HEK293T (cell line): ENCODE measurements at regions not wholly inside any gene's neighbourhood (a gene's known extent, or its start where the extent isn't known, plus 50 kb on each side); places are given as distances from the start of the nearest gene placed in this dataset.

ENCODE experiments used
- BHLHE40 ChIP-seq: fragments of 450-650 bp; IDR thresholded peaks from 2 replicates; pipeline ENCODE4 v1.6.1; 2016; ENCODE audit warnings: mild to moderate bottlenecking, moderate library complexity, borderline replicate concordance
- CTBP1 ChIP-seq: fragments of 450-650 bp; IDR thresholded peaks from 2 replicates; pipeline ENCODE4 v1.6.1; 2016; ENCODE audit warnings: borderline replicate concordance
- FOXK2 ChIP-seq: fragments of 450-650 bp; IDR thresholded peaks from 2 replicates; pipeline ENCODE4 v1.6.1; 2016; ENCODE audit warnings: mild to moderate bottlenecking
- FOXM1 ChIP-seq: fragments of 450-650 bp; IDR thresholded peaks from 2 replicates; pipeline ENCODE4 v1.6.1; 2017; ENCODE audit warnings: mild to moderate bottlenecking, borderline replicate concordance
- LEF1 ChIP-seq: fragments of 450-650 bp; IDR thresholded peaks from 2 replicates; pipeline ENCODE4 v1.6.1; 2017; ENCODE audit warnings: mild to moderate bottlenecking, borderline replicate concordance
- NFRKB ChIP-seq: fragments of 450-650 bp; IDR thresholded peaks from 2 replicates; pipeline ENCODE4 v1.6.1; 2016; ENCODE audit warnings: mild to moderate bottlenecking, moderate library complexity
- SP1 ChIP-seq: fragments of 450-650 bp; IDR thresholded peaks from 2 replicates; pipeline ENCODE4 v1.6.1; 2017
- SUZ12 ChIP-seq: fragments of 450-650 bp; IDR thresholded peaks from 2 replicates; pipeline ENCODE4 v1.6.1; 2016; ENCODE audit warnings: mild to moderate bottlenecking
- ZNF384 ChIP-seq: fragments of 450-650 bp; IDR thresholded peaks from 2 replicates; pipeline ENCODE4 v1.6.1; 2016

DNA sequence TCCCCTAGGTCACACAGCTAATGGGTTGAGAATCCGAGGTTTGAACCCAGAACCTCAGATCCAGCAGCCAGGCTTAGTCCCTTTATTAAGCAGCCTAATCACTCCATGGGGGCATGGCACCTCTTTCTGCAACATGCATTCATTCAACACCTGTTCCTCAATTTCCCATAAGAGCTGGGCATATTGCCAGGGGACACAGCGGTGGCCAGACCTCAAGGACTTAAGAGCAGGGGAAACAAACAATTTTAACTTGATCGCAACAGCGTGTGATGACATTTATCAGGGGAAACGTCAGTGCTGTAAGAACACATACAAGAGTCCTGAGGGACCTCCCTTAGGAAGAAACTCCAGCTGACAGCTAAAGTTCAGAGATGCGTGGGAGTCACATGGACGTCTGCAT is 267.4 kb upstream of the CDH4 start:
- TF ChIP-seq FOXM1 (no peak), NFRKB (no peak), ZNF384 (no peak), FOXK2 (no peak), LEF1 (no peak), CTBP1 (no peak), SP1 (no peak), BHLHE40 (no peak), SUZ12 (no peak)
